Stimulated activated CD8-positive, alpha-beta memory T cell treated with anti-CD3 and anti-CD28 coated beads, Interleukin-7, amount 100 ng/mL, for 1 hour (primary cell): ENCODE measurements at regions not wholly inside any gene's neighbourhood (a gene's known extent, or its start where the extent isn't known, plus 50 kb on each side); places are given as distances from the start of the nearest gene placed in this dataset.

Experiments
- DNase-seq, 2 donors: peaks; one replicate each; pipeline ENCODE4 v3.0.0-alpha.2; 2020; ENCODE audit warnings: low read depth in 2 of 2

- DNase-seq, result no peak
Measured at GRCh38 chr2:7594211-7594610, 677.0 kb downstream of the RNF144A start.

- no peak for DNase-seq
Measured at GRCh38 chr2:7595206-7595605, 678.0 kb downstream of the RNF144A start.

- DNase-seq, result no peak
Measured at GRCh38 chr2:7598402-7598801, 681.2 kb downstream of the RNF144A start.

GRCh38 chr2:7599462-7600258, 682.4 kb downstream of the RNF144A start:
- DNase-seq, result no peak

GRCh38 chr2:7601990-7602389, 684.8 kb downstream of the RNF144A start:
- no peak for DNase-seq

GRCh38 chr2:7604456-7604855, 687.2 kb downstream of the RNF144A start:
- no peak for DNase-seq

GRCh38 chr2:7607441-7608173, 690.4 kb downstream of the RNF144A start:
- no peak for DNase-seq

GRCh38 chr2:7609556-7609955, 692.3 kb downstream of the RNF144A start:
- no peak for DNase-seq

GRCh38 chr2:7609974-7610373, 692.8 kb downstream of the RNF144A start:
- no peak for DNase-seq

GRCh38 chr2:7611750-7612149, 694.5 kb downstream of the RNF144A start:
- no peak for DNase-seq

- no peak for DNase-seq
Measured at GRCh38 chr2:7612969-7613368, 695.8 kb downstream of the RNF144A start.

- no peak for DNase-seq
Measured at GRCh38 chr2:7613831-7614230, 696.6 kb downstream of the RNF144A start.

GRCh38 chr2:7618031-7618430, 700.8 kb downstream of the RNF144A start:
- no peak for DNase-seq

GRCh38 chr2:7619203-7619970, 702.2 kb downstream of the RNF144A start:
- DNase-seq, result no peak

GRCh38 chr2:7620255-7620654, 703.0 kb downstream of the RNF144A start:
- no peak for DNase-seq

GRCh38 chr2:7621018-7621814, 704.0 kb downstream of the RNF144A start:
- no peak for DNase-seq

- DNase-seq, result no peak
Measured at GRCh38 chr2:7625392-7626138, 708.4 kb downstream of the RNF144A start.

- no peak for DNase-seq
Measured at GRCh38 chr2:7626139-7626537, 708.9 kb downstream of the RNF144A start.

GRCh38 chr2:7627583-7627982, 710.4 kb downstream of the RNF144A start:
- DNase-seq, result no peak

- DNase-seq, result no peak
Measured at GRCh38 chr2:7632420-7632819, 715.2 kb downstream of the RNF144A start.
